Upper lobe of right lung (tissue), 1 donor: ENCODE measurements at regions not wholly inside any gene's neighbourhood (a gene's known extent, or its start where the extent isn't known, plus 50 kb on each side); places are given as distances from the start of the nearest gene placed in this dataset.

ENCODE experiments used
- ATAC-seq: fragments of 200-7000 bp; cut with Tn5 transposase; one replicate; pipeline ENCODE4 v1.9.1; 2020; ENCODE audit warnings: mild to moderate bottlenecking, moderate library complexity
- DNase-seq: peaks from one replicate; pipeline ENCODE4 v3.0.0-alpha.2; 2020
- H3K27ac ChIP-seq: fragments of 200-600 bp; one replicate; pipeline ENCODE4 v1.8.0; 2022
- H3K27me3 ChIP-seq: fragments of 200-600 bp; one replicate; pipeline ENCODE4 v1.8.0; 2022; ENCODE audit warnings: mild to moderate bottlenecking
- H3K36me3 ChIP-seq: fragments of 200-600 bp; one replicate; pipeline ENCODE4 v1.8.0; 2022
- H3K4me1 ChIP-seq: fragments of 200-600 bp; one replicate; pipeline ENCODE4 v1.8.0; 2022
- H3K4me3 ChIP-seq: fragments of 200-600 bp; one replicate; pipeline ENCODE4 v1.8.0; 2022; ENCODE audit warnings: mild to moderate bottlenecking
- H3K9me3 ChIP-seq: fragments of 200-600 bp; one replicate; pipeline ENCODE4 v1.8.0; 2022
- CTCF ChIP-seq: fragments of 200-600 bp; IDR thresholded peaks from one replicate; pipeline ENCODE4 v1.8.0; 2022; ENCODE audit warnings: antibody characterized with exemption
- intact Hi-C: fragments of 100-400 bp; cut with DNase I; formaldehyde crosslinking; loops from one replicate; pipeline ENCODE4 v1.11.0; 2022
- donor health status: DM: no; HTN: yes; CAD: no; lungs with severe emphysema.

GRCh38 chr7:1310936-1311335 lies 78.3 kb downstream of the UNCX start:
- no peaks in the 10 kb centered on the region for H3K36me3 ChIP-seq
- DNase-seq (no peak), ATAC-seq (no peak)
- TF ChIP-seq CTCF = no peak
- peaks cover 9% of the 10 kb centered on the region for H3K27me3 ChIP-seq
- intact Hi-C loops = no loop called here
- H3K4me1 ChIP-seq = no peaks in the 10 kb centered on the region
- no peaks in the 10 kb centered on the region for H3K9me3 ChIP-seq
- no peak overlapping the region for H3K4me3 ChIP-seq
- no peak overlapping the region for H3K27ac ChIP-seq

DNA sequence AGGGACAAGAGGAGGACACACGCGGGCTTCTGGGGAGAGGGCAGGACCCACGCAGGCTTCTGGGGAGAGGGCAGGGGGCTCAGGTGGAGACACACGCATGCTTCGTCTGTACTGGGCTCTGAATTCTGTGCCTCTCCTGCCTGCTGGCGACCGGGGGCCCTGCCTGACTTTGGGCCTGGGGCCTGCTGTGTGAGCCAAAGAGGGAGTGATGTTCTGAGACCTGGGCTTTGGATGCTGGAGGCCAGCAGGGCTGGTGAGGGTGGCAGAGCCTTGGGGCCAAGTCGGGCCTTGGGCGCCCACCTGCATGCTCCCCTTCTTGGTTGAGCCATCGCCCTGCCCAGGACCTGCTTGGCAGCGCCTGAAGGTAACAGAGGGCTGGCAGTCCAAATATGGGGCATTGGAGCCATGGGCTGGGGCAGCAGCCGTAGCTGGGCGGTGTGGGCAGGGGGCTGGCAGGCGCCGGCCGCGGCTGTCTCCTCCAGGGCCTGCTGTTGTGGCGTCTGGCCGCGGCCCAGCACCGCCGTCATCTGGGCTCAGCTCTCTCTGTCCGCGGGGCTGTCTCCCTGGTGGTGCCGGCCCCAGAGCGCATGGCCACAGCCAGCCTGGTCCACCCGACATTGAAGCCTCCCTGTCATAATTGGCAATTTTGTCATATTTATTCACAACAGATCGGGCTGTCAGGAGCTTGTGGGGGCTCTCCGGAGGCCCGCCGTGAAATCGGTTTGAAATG lies 78.9 kb downstream of the UNCX start:
- Histone ChIP-seq H3K4me3 (no peak overlapping the region), H3K27ac (no peak overlapping the region), H3K27me3 (peaks cover 9% of the 10 kb centered on the region), H3K4me1 (no peaks in the 10 kb centered on the region), H3K9me3 (no peaks in the 10 kb centered on the region), H3K36me3 (no peaks in the 10 kb centered on the region)
- DNase-seq = no peak
- no peak for TF ChIP-seq CTCF
- no peak for ATAC-seq
- intact Hi-C loops = no loop called here

- Histone ChIP-seq H3K27me3 (peaks cover 9% of the 10 kb centered on the region), H3K4me3 (no peak overlapping the region), H3K27ac (no peak overlapping the region), H3K36me3 (no peaks in the 10 kb centered on the region), H3K4me1 (no peaks in the 10 kb centered on the region), H3K9me3 (no peaks in the 10 kb centered on the region)
- intact Hi-C loops = no loop called here
- TF ChIP-seq CTCF = no peak
- no peak for DNase-seq
- ATAC-seq = no peak
Observed at GRCh38 chr7:1312136-1313070, 79.7 kb downstream of the UNCX start.

- ATAC-seq (no peak), DNase-seq (no peak)
- Histone ChIP-seq H3K27ac (no peak overlapping the region), H3K4me3 (no peak overlapping the region), H3K9me3 (no peaks in the 10 kb centered on the region), H3K27me3 (peaks cover 12% of the 10 kb centered on the region), H3K36me3 (no peaks in the 10 kb centered on the region), H3K4me1 (no peaks in the 10 kb centered on the region)
- TF ChIP-seq CTCF = no peak
- intact Hi-C loops = no loop called here
Observed at GRCh38 chr7:1313613-1314012, 80.9 kb downstream of the UNCX start.

DNA sequence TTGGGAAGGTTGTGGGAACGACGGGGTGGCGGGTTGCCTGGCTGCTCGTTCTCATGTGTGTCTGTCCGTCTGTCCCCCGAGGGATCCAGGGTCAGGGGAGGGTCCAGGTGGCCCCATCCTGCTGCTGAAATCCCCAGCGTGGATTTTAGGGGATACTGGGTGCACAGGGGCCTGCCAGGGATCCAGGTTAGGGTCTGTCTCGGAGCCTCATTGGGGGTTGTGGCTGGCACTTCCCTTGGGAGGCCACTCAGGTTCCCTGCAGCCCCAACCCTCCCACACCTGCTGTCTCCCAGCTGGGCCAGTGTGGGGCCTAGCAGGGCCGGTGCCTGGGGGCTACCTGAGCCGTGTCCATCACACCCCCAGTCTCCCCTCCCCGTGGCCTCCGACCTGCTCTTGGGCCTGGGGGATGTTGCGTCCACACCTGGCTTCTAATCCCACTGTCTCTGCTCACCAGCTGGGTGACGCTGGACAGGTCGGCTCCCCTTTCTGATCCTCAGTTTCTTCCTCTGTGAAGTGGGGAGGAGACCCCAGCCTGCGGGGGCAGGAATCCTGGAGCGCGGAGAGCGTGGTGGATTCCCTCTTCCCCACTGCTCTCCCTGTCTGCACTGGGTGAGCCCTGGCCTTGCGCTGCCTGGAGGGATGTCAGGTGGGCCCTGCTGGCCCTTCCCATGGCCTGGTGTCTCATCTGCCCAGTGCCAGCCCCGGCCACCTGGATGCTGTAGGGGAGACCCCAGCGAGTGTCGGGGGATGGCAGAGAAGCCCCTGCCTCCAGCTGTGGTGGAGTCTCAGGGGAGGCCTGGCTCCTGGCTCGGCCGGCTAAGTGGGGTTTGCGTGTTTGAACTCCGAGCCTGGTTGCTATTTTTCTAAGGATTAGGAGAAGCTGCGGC lies 81.6 kb downstream of the UNCX start:
- H3K27ac ChIP-seq = no peak overlapping the region
- TF ChIP-seq CTCF = no peak
- DNase-seq (no peak), ATAC-seq (peak; percentile 7)
- intact Hi-C loops = no loop called here
- no peak overlapping the region for H3K4me3 ChIP-seq
- H3K9me3 ChIP-seq = no peaks in the 10 kb centered on the region
- H3K27me3 ChIP-seq = peaks cover 14% of the 10 kb centered on the region
- H3K36me3 ChIP-seq = no peaks in the 10 kb centered on the region
- H3K4me1 ChIP-seq = no peaks in the 10 kb centered on the region
